Eye (tissue), 1 donor: ENCODE measurements at regions not wholly inside any gene's neighbourhood (a gene's known extent, or its start where the extent isn't known, plus 50 kb on each side); places are given as distances from the start of the nearest gene placed in this dataset.
"Not testable (repeated sequence)": the region's sequence is repeated elsewhere in the genome, so short reads cannot be mapped to it uniquely, and the experiment has no call there.

ENCODE experiments used
- DNase-seq: peaks from one replicate; pipeline ENCODE4 v3.0.0-alpha.2; 2015

- not testable (repeated sequence) for DNase-seq
Measured at GRCh38 chr2:87319705-87320104, 298.1 kb upstream of the PLGLB1 start.

GRCh38 chr2:87321201-87321600, 299.6 kb upstream of the PLGLB1 start:
- DNase-seq, result not testable (repeated sequence)

- not testable (repeated sequence) for DNase-seq
Measured at GRCh38 chr2:87324335-87325041, 302.8 kb upstream of the PLGLB1 start.

GRCh38 chr2:87325042-87325910, 303.6 kb upstream of the PLGLB1 start:
- DNase-seq, result not testable (repeated sequence)

DNA sequence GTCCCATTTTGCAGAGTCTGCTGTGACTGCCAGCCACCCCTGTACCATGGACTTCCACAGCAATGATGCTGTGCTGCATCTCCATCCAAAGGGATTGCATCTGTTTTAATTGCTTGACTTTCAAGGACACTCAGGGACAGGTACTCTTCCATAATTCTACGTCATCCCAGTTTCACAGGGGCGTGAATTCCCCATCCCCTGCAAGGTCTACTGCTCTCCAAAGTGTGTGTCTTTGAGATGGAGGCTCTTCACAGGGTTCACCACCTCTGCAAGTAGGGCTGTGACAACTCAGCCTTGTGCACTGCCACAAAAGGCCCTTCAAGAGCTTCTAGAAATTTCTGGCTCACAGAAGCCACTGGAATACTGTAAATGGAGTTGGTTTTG, 304.3 kb upstream of the PLGLB1 start:
- DNase-seq, result not testable (repeated sequence)

GRCh38 chr2:87326754-87327153, 305.1 kb upstream of the PLGLB1 start:
- DNase-seq, result not testable (repeated sequence)

GRCh38 chr2:87327648-87328371, 306.2 kb upstream of the PLGLB1 start:
- not testable (repeated sequence) for DNase-seq

DNA sequence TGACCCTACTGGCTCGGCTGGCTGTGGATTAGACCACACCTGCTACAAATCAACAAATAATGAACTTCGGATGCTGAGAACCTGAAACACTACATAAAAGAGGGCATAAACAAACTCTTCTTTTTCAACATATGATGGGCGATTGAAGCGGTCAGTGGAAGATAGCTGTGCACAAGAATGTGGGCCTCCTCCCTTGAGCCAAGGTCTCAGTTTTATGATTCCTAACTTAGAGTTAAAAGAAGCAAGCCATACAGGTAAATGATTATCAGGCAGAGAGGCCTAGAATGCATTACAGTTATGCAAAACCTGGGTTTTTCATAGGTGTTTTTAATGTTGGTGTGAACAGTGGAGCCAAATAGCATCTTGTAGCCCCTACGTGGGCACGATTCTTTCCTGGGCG, 307.9 kb upstream of the PLGLB1 start:
- DNase-seq, result not testable (repeated sequence)

GRCh38 chr2:87330486-87330885, 308.8 kb upstream of the PLGLB1 start:
- not testable (repeated sequence) for DNase-seq

DNA sequence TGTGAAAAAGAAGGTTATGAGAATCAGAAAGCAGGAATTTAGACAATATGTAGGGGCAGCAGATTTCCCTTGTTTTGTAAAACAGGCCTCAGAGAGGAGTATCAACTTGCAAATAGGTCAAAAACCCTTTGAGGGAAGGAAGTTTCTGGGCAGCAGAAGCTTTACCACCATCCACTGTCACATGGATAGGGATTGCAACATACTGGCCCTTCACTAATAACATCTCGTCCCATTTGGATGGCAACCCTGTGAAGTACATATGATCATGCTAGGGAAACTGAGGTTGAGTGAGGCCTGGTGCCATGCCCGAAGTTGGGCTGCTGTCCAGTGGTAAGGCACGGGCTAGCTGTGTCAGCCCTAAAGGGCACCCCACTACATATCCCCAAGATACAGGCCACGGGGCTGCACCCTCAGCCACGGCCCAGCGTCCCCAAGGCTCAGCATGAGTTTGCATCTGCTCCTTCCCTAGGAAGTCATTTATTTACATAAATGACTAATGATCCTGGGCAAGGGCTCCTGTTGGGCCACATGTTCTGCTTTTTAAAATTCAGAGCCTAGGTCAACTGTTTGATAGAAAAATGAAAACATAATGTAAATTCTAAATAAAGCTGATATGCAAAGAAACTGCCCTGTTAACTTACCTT, 310.4 kb upstream of the PLGLB1 start:
- DNase-seq, result not testable (repeated sequence)

DNA sequence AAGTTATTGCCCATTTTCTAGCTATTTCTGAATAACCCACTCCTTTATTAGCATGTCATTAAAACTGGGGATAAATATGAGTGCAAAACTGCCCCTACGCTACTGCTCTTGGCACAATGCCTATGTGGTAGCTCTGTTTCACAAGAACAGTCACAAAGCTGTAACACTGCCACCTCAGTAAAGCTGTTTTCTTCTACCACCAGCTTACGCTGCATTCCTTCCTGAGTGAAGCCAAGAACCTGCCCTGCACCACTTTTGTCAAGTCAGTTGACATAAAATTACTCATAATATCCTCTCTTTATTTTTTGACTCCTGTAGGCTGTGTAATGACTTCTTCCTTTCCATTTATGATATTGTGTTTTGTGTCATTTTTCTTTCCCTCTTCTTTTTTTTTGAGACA, 313.2 kb upstream of the PLGLB1 start:
- DNase-seq, result not testable (repeated sequence)

- not testable (repeated sequence) for DNase-seq
Measured at GRCh38 chr2:87338998-87339397, 317.4 kb upstream of the PLGLB1 start.

DNA sequence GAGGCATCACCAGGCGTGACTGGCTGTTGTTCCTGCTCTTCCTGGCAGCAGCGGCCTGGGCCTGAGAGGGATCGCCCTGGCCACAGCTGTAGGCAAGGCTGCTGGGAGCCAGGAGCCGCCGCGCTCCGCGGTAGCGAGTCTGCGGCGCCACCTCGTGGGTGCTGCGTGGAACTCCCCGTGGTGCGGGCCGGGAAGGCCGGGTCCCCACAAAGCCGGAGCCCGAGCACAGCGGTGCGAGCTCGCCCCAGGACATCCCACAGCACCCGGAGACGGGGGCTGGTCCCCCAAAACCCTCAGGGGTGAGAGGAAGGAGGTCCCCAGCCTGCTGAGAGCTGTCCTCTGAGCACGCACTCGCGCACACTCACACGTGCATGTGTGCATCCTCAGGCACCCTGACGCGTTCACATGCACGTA, 320.0 kb upstream of the PLGLB1 start:
- peak; percentile 64 for DNase-seq

DNA sequence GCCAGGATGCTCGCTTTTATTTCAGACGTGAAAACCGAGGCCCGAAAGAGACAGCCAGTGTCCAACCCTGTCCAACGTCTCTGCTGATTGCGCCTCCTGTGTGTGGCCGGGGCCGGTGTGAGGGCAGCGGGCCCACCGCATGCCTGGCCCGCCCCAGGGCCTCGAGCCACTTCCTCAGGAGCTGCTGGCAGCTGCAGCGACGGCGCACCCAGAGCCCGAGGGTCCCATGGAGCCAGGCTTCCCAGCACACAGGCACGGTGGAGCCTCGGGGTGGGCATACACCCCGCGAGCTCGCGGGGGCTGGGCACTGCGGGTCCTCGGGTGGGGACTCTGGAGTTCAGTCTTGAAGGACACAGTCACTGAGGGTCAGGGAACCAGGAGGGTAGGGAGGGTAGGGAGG, 320.5 kb upstream of the PLGLB1 start:
- DNase-seq, result not testable (repeated sequence)

GRCh38 chr2:87343347-87343746, 321.7 kb upstream of the PLGLB1 start:
- not testable (repeated sequence) for DNase-seq

DNA sequence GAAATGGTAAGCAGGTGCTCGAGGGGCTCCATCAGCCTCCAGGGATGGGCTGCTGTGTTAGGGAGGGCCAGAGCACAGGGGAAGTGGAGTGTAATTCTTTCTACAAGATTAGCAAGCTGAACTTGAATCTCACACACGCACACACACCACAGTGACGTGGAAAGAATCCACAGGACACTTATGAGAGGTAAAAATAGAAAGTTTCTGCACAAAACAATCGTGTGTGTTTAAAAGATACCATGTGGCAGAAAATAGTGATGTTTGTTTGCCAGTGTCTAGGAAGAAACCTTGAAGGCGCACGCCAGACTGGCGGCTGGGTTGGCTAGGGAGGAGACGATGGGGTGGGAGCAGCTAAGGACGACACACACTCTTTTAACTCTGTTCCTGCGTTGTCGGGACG, 323.6 kb upstream of the PLGLB1 start:
- not testable (repeated sequence) for DNase-seq

- DNase-seq, result not testable (repeated sequence)
Measured at GRCh38 chr2:87348556-87348955, 326.9 kb upstream of the PLGLB1 start.

- DNase-seq, result not testable (repeated sequence)
Measured at GRCh38 chr2:87349006-87349405, 327.4 kb upstream of the PLGLB1 start.

GRCh38 chr2:87352178-87352934, 330.7 kb upstream of the PLGLB1 start:
- DNase-seq, result not testable (repeated sequence)

GRCh38 chr2:87353408-87353807, 331.8 kb upstream of the PLGLB1 start:
- DNase-seq, result not testable (repeated sequence)

- DNase-seq, result not testable (repeated sequence)
Measured at GRCh38 chr2:87354102-87354501, 332.5 kb upstream of the PLGLB1 start.

- not testable (repeated sequence) for DNase-seq
Measured at GRCh38 chr2:87360250-87360649, 338.6 kb upstream of the PLGLB1 start.
